WTC11 (cell line): ENCODE measurements at regions not wholly inside any gene's neighbourhood (a gene's known extent, or its start where the extent isn't known, plus 50 kb on each side); places are given as distances from the start of the nearest gene placed in this dataset.

Experiments
- ATAC-seq: fragments of 200-7000 bp; cut with Tn5 transposase; 2 replicates; pipeline ENCODE4 v1.10.0; 2021; ENCODE audit warnings: mild to moderate bottlenecking, moderate library complexity
- CTCF ChIA-PET: fragments of 300-600 bp; sonication (Branson Sonifier 250); formaldehyde crosslinking; loops from one replicate; lab custom pipeline; 2021; ENCODE audit warnings: antibody characterized with exemption; lab: Charles Lee
- POLR2A ChIA-PET: fragments of 350-600 bp; sonication (Branson Sonifier 250); formaldehyde crosslinking; loops from one replicate; lab custom pipeline; 2021; ENCODE audit warnings: antibody characterized with exemption; lab: Charles Lee
- DNase-seq: peaks from one replicate; pipeline ENCODE4 v3.0.0; 2021; ENCODE audit warnings: low spot score
- H3K27ac Mint-ChIP-seq: 2 replicates; pipeline ENCODE4 v1.8.0; 2021; ENCODE audit warnings: mixed read lengths
- H3K27me3 Mint-ChIP-seq: 2 replicates; pipeline ENCODE4 v1.8.0; 2021; ENCODE audit warnings: low read depth, mild to moderate bottlenecking, moderate library complexity, mixed read lengths
- H3K36me3 Mint-ChIP-seq: 2 replicates; pipeline ENCODE4 v1.8.0; 2021; ENCODE audit warnings: mixed read lengths
- H3K4me1 Mint-ChIP-seq: 2 replicates; pipeline ENCODE4 v1.8.0; 2022; ENCODE audit warnings: mixed read lengths
- H3K4me3 Mint-ChIP-seq: 2 replicates; pipeline ENCODE4 v1.8.0; 2021; ENCODE audit warnings: mild to moderate bottlenecking, moderate library complexity, mixed read lengths
- H3K9me3 Mint-ChIP-seq: 2 replicates; pipeline ENCODE4 v1.8.0; 2021; ENCODE audit warnings: mixed read lengths
- AFF4 ChIP-seq: sonication (generic); formaldehyde crosslinking; IDR thresholded peaks from 2 replicates; pipeline ENCODE4 v1.8.1; 2023; ENCODE audit warnings: mild to moderate bottlenecking, missing genetic modification reagents, borderline replicate concordance
- ATF6 ChIP-seq: sonication (generic); formaldehyde crosslinking; IDR thresholded peaks from 2 replicates; pipeline ENCODE4 v1.8.1; 2023; ENCODE audit warnings: mild to moderate bottlenecking, missing genetic modification reagents
- ERG ChIP-seq: fragments of 250-450 bp; sonication (Bioruptor Pico); IDR thresholded peaks from 2 replicates; pipeline ENCODE4 v1.8.0; 2021; ENCODE audit warnings: mild to moderate bottlenecking
- ESRRA ChIP-seq: sonication (generic); formaldehyde crosslinking; IDR thresholded peaks from 2 replicates; pipeline ENCODE4 v1.8.1; 2022; ENCODE audit warnings: mild to moderate bottlenecking, missing genetic modification reagents, borderline replicate concordance
- GTF2I ChIP-seq: fragments of 250-450 bp; sonication (Bioruptor Pico); conservative IDR thresholded peaks from 2 replicates; pipeline ENCODE4 v1.4.0; 2021; ENCODE audit warnings: mild to moderate bottlenecking
- IRF2 ChIP-seq: sonication (generic); formaldehyde crosslinking; IDR thresholded peaks from 2 replicates; pipeline ENCODE4 v1.8.0; 2022; ENCODE audit warnings: low read depth, missing genetic modification reagents, borderline replicate concordance
- NFYB ChIP-seq: sonication (generic); formaldehyde crosslinking; conservative IDR thresholded peaks from 2 replicates; pipeline ENCODE4 v1.8.0; 2022; ENCODE audit warnings: low read depth, missing genetic modification reagents
- NR2C2 ChIP-seq: sonication (generic); formaldehyde crosslinking; IDR thresholded peaks from 2 replicates; pipeline ENCODE4 v1.8.0; 2022; ENCODE audit warnings: mild to moderate bottlenecking, missing genetic modification reagents
- PREB ChIP-seq: sonication (generic); formaldehyde crosslinking; IDR thresholded peaks from 2 replicates; pipeline ENCODE4 v1.8.1; 2022; ENCODE audit warnings: mild to moderate bottlenecking, missing genetic modification reagents, moderate library complexity, borderline replicate concordance
- RORB ChIP-seq: fragments of 250-450 bp; sonication (Bioruptor Pico); IDR thresholded peaks from 2 replicates; pipeline ENCODE4 v1.9.0; 2021; ENCODE audit warnings: mild to moderate bottlenecking
- SMAD4 ChIP-seq: sonication (generic); formaldehyde crosslinking; IDR thresholded peaks from 2 replicates; pipeline ENCODE4 v1.8.0; 2022; ENCODE audit warnings: mild to moderate bottlenecking, missing genetic modification reagents
- STAT6 ChIP-seq: sonication (generic); formaldehyde crosslinking; conservative IDR thresholded peaks from 2 replicates; pipeline ENCODE4 v1.8.1; 2023; ENCODE audit warnings: mild to moderate bottlenecking, low read depth, missing genetic modification reagents, moderate library complexity
- TEAD1 ChIP-seq: sonication (generic); formaldehyde crosslinking; IDR thresholded peaks from 2 replicates; pipeline ENCODE4 v1.8.0; 2022; ENCODE audit warnings: mild to moderate bottlenecking, missing genetic modification reagents
- USF1 ChIP-seq: sonication (generic); formaldehyde crosslinking; IDR thresholded peaks from 2 replicates; pipeline ENCODE4 v1.8.0; 2022; ENCODE audit warnings: mild to moderate bottlenecking, missing genetic modification reagents
- USF2 ChIP-seq: sonication (generic); formaldehyde crosslinking; IDR thresholded peaks from 2 replicates; pipeline ENCODE4 v1.8.1; 2023; ENCODE audit warnings: mild to moderate bottlenecking, missing genetic modification reagents, moderate library complexity
- ZNF396 ChIP-seq: fragments of 250-450 bp; sonication (Bioruptor Pico); IDR thresholded peaks from 2 replicates; pipeline ENCODE4 v1.8.0; 2021; ENCODE audit warnings: mild to moderate bottlenecking, moderate library complexity, borderline replicate concordance

- Mint-ChIP-seq H3K4me1 (peaks cover 39% of the 10 kb centered on the region), H3K36me3 (no peaks in the 10 kb centered on the region), H3K9me3 (no peaks in the 10 kb centered on the region), H3K4me3 (no peak overlapping the region), H3K27ac (no peak overlapping the region), H3K27me3 (no peaks in the 10 kb centered on the region; the same call in 1 of the 2 replicates)
- DNase-seq (no peak), ATAC-seq (no peak)
- POLR2A ChIA-PET: no interaction called here
- TF ChIP-seq ZNF396 (CRISPR knock-in tag) (no peak), AFF4 (CRISPR knock-in tag) (no peak), GTF2I (CRISPR knock-in tag) (no peak), RORB (CRISPR knock-in tag) (no peak), USF2 (no peak), ERG (CRISPR knock-in tag) (no peak), NFYB (CRISPR knock-in tag) (no peak), NR2C2 (no peak), IRF2 (CRISPR knock-in tag) (no peak), PREB (no peak), USF1 (CRISPR knock-in tag) (no peak), ESRRA (CRISPR knock-in tag) (no peak), ATF6 (no peak), TEAD1 (CRISPR knock-in tag) (no peak), STAT6 (CRISPR knock-in tag) (no peak), SMAD4 (CRISPR knock-in tag) (no peak)
- CTCF ChIA-PET: no interaction called here
Measured at GRCh38 chr14:31947680-31948595, 129.2 kb upstream of the ARHGAP5 start.
